HCT116 (cell line): ENCODE measurements at regions not wholly inside any gene's neighbourhood (a gene's known extent, or its start where the extent isn't known, plus 50 kb on each side); places are given as distances from the start of the nearest gene placed in this dataset.

ENCODE experiments used
- ATAC-seq: fragments of 200-7000 bp; cut with Tn5 transposase; 2 replicates; pipeline ENCODE4 v1.9.1; 2020; ENCODE audit warnings: mild to moderate bottlenecking, moderate library complexity
- BruUV-seq: library from RNA; stranded (reverse); fragments of 400-500 nt; replicated peaks from 2 replicates; lab custom pipeline; 2021; lab: Mats Ljungman, UMichigan
- CTCF ChIA-PET: fragments of 300-600 bp; sonication (Branson Sonifier 250); formaldehyde crosslinking; loops from one replicate; lab custom pipeline; 2021; ENCODE audit warnings: antibody characterized with exemption; lab: Charles Lee
- POLR2A ChIA-PET: fragments of 300-600, 350-600 bp; sonication (Branson Sonifier 250); formaldehyde crosslinking; loops from one replicate; lab custom pipeline; 2021; ENCODE audit warnings: antibody characterized with exemption; lab: Charles Lee
- RAD21 ChIA-PET, 2 experiments: fragments of 300-600 bp; sonication (Branson Sonifier 250); formaldehyde crosslinking; loops; one replicate each; lab custom pipeline; 2023; ENCODE audit warnings: low total read pairs in 2 of 2; ENCODE audit not compliant: uncharacterized antibody in 2 of 2, unreplicated experiment in 2 of 2, low non-redundant PET in 1 of 2; lab: Charles Lee
- DNase-seq: peaks from one replicate; pipeline ENCODE4 v3.0.0-alpha.2; 2010; ENCODE audit warnings: low read depth, low spot score
- H2AFZ ChIP-seq: fragments of 200-600 bp; shearing (Covaris generic), sonication (generic); 2 replicates; pipeline ENCODE4 v1.6.1; 2017; ENCODE audit warnings: low read depth, mixed run types, mixed read lengths, antibody characterized with exemption, low read length; ENCODE audit not compliant: poor library complexity, severe bottlenecking
- H3K27ac ChIP-seq: 2 replicates; pipeline ENCODE4 v1.5.1; 2012; ENCODE audit warnings: low read depth, low read length
- H3K27me3 ChIP-seq: fragments of 200-600 bp; sonication (generic); 2 replicates; pipeline ENCODE4 v1.6.1; 2016; ENCODE audit warnings: mixed run types, low read length, mixed read lengths; ENCODE audit not compliant: insufficient read depth
- H3K36me3 ChIP-seq, 2 experiments: fragments of 200-500 bp in 1 of 2; fragments of 200-600 bp in 1 of 2; sonication (Bioruptor generic) in 1 of 2; sonication (generic) in 1 of 2; 2 replicates each; pipeline versions ENCODE4 v1.5.1 to v1.6.1; 2014 to 2016; ENCODE audit warnings: low read length in 2 of 2, inconsistent platforms in 1 of 2, mixed read lengths in 1 of 2, mixed run types in 1 of 2; ENCODE audit not compliant: insufficient read depth in 2 of 2, control insufficient read depth in 1 of 2
- H3K4me1 ChIP-seq, 2 experiments: fragments of 200-600 bp in 1 of 2; sonication (generic) in 1 of 2; 2 replicates each; pipeline versions ENCODE4 v1.5.1 to v1.6.1; 2012 to 2017; ENCODE audit warnings: low read length in 2 of 2, inconsistent platforms in 1 of 2, mild to moderate bottlenecking in 1 of 2, mixed read lengths in 1 of 2, mixed run types in 1 of 2, moderate library complexity in 1 of 2; ENCODE audit not compliant: insufficient read depth in 2 of 2, control insufficient read depth in 1 of 2
- H3K4me2 ChIP-seq: fragments of 200-600 bp; sonication (generic); 2 replicates; pipeline ENCODE4 v1.6.1; 2017; ENCODE audit warnings: mixed run types, low read length, mixed read lengths
- H3K4me3 ChIP-seq, 2 experiments: fragments of 200-600 bp in 1 of 2; sonication (generic) in 1 of 2; replicated peaks in 1 of 2; 2 replicates each; pipeline ENCODE4 v1.5.1; 2011 to 2016; ENCODE audit warnings: low read length in 2 of 2, control low read depth in 1 of 2, low read depth in 1 of 2, mild to moderate bottlenecking in 1 of 2, mixed read lengths in 1 of 2, mixed run types in 1 of 2
- H3K79me2 ChIP-seq: fragments of 200-600 bp; sonication (generic); 2 replicates; pipeline ENCODE4 v1.6.1; 2017; ENCODE audit warnings: mild to moderate bottlenecking, mixed run types, low read length, moderate library complexity, mixed read lengths; ENCODE audit not compliant: insufficient read depth
- H3K9ac ChIP-seq: fragments of 200-600 bp; sonication (generic); 2 replicates; pipeline ENCODE4 v1.6.1; 2016; ENCODE audit warnings: low read length, mixed read lengths
- H3K9me2 ChIP-seq: fragments of 200-600 bp; sonication (generic), shearing (Covaris generic); 2 replicates; pipeline ENCODE4 v1.6.1; 2017; ENCODE audit warnings: mixed run types, mild to moderate bottlenecking, moderate library complexity; ENCODE audit not compliant: insufficient read depth
- H3K9me3 ChIP-seq, 2 experiments: fragments of 200-500 bp in 1 of 2; fragments of 200-600 bp in 1 of 2; sonication (Bioruptor generic) in 1 of 2; sonication (generic) in 1 of 2; 2 replicates each; pipeline ENCODE4 v1.6.1; 2014 to 2017; ENCODE audit warnings: low read length in 2 of 2, mixed read lengths in 2 of 2, inconsistent platforms in 1 of 2, low read depth in 1 of 2, mild to moderate bottlenecking in 1 of 2, mixed run types in 1 of 2, moderate library complexity in 1 of 2; ENCODE audit not compliant: control insufficient read depth in 1 of 2, insufficient read depth in 1 of 2
- H4K20me1 ChIP-seq: fragments of 200-600 bp; sonication (generic), shearing (Covaris generic); 2 replicates; pipeline ENCODE4 v1.6.1; 2017; ENCODE audit warnings: mixed run types, mild to moderate bottlenecking, moderate library complexity; ENCODE audit not compliant: insufficient read depth
- ATF3 ChIP-seq: IDR thresholded peaks from 2 replicates; pipeline ENCODE4 v1.6.1; 2012
- CBX3 ChIP-seq: IDR thresholded peaks from 2 replicates; pipeline ENCODE4 v1.6.1; 2012; ENCODE audit warnings: low read depth
- CEBPB ChIP-seq: IDR thresholded peaks from 2 replicates; pipeline ENCODE4 v1.6.1; 2012; ENCODE audit warnings: low read depth
- CTCF ChIP-seq, 3 experiments: fragments of 200-600 bp in 1 of 3; sonication (generic) in 1 of 3; IDR thresholded peaks in 2 of 3; conservative IDR thresholded peaks in 1 of 3; 2 replicates each; pipeline ENCODE4 v1.5.1; 2012 to 2017; ENCODE audit warnings: low read depth in 2 of 3, low read length in 2 of 3, antibody characterized with exemption in 1 of 3, borderline replicate concordance in 1 of 3, control low read depth in 1 of 3, mild to moderate bottlenecking in 1 of 3, mixed read lengths in 1 of 3, mixed run types in 1 of 3, moderate library complexity in 1 of 3; ENCODE audit not compliant: insufficient read depth in 1 of 3
- ELF1 ChIP-seq: IDR thresholded peaks from 2 replicates; pipeline ENCODE4 v1.6.1; 2012; ENCODE audit warnings: low read depth, borderline replicate concordance
- EZH2 ChIP-seq: fragments of 200-600 bp; sonication (generic); IDR thresholded peaks from 2 replicates; pipeline ENCODE4 v1.6.1; 2017; ENCODE audit warnings: antibody characterized with exemption, mixed run types
- EZH2phosphoT487 ChIP-seq: fragments of 200-600 bp; IDR thresholded peaks from 2 replicates; pipeline ENCODE4 v1.6.1; 2018; ENCODE audit warnings: antibody characterized with exemption, borderline replicate concordance
- FOSL1 ChIP-seq: IDR thresholded peaks from 2 replicates; pipeline ENCODE4 v1.6.1; 2012; ENCODE audit warnings: low read depth
- JUND ChIP-seq: IDR thresholded peaks from 2 replicates; pipeline ENCODE4 v1.6.1; 2012
- POLR2A ChIP-seq: IDR thresholded peaks from 2 replicates; pipeline ENCODE4 v1.7.0; 2011; ENCODE audit warnings: borderline replicate concordance; ENCODE audit not compliant: insufficient read depth, insufficient read length; ENCODE audit errors: extremely low read depth
- POLR2AphosphoS5 ChIP-seq: IDR thresholded peaks from 2 replicates; pipeline ENCODE4 v1.6.1; 2011; ENCODE audit warnings: mild to moderate bottlenecking, low read depth, low read length, moderate library complexity
- REST ChIP-seq: IDR thresholded peaks from 2 replicates; pipeline ENCODE4 v1.6.1; 2012; ENCODE audit warnings: low read depth
- SP1 ChIP-seq: IDR thresholded peaks from 2 replicates; pipeline ENCODE4 v1.6.1; 2012; ENCODE audit warnings: low read depth
- TCF7L2 ChIP-seq: IDR thresholded peaks from 2 replicates; pipeline ENCODE4 v1.7.0; 2011; ENCODE audit warnings: borderline replicate concordance, inconsistent platforms; ENCODE audit not compliant: insufficient read depth, insufficient read length; ENCODE audit errors: extremely low read depth
- YY1 ChIP-seq: IDR thresholded peaks from 2 replicates; pipeline ENCODE4 v1.6.1; 2011; ENCODE audit warnings: low read length, low read depth, moderate library complexity, mild to moderate bottlenecking; ENCODE audit not compliant: insufficient replicate concordance; ENCODE audit errors: extremely low read depth
- ZFX ChIP-seq: fragments of 450-650 bp; IDR thresholded peaks from 2 replicates; pipeline ENCODE4 v1.6.1; 2017
- ZNF274 ChIP-seq: fragments of 200-500 bp; sonication (Bioruptor generic); IDR thresholded peaks from 2 replicates; pipeline ENCODE4 v1.6.1; 2014; ENCODE audit warnings: mild to moderate bottlenecking, low read depth, low read length, inconsistent platforms
- intact Hi-C: fragments of 100-400 bp; cut with micrococcal nuclease; formaldehyde crosslinking; loops from 2 replicates; pipeline ENCODE4 v1.10.0; 2022

GRCh38 chrX:150118476-150118875, 180.2 kb upstream of the EOLA2 start:
- ATAC-seq, result no peak
- Histone ChIP-seq H3K27me3 (no peaks in the 10 kb centered on the region), H3K4me1 (no peaks in the 10 kb centered on the region), H3K79me2 (no peaks in the 10 kb centered on the region), H3K9me3 (no peaks in the 10 kb centered on the region), H3K9me2 (no peaks in the 10 kb centered on the region), H4K20me1 (no peaks in the 10 kb centered on the region), H3K4me3 (no peak overlapping the region), H3K4me2 (no peak overlapping the region), H3K36me3 (no peaks in the 10 kb centered on the region), H3K27ac (no peak overlapping the region)
- no peak for DNase-seq
- CTCF ChIA-PET, result no interaction called here
- BruUV-seq, result no TSS peak
- RAD21 ChIA-PET, result no interaction called here
- intact Hi-C loops, result no loop called here
- POLR2A ChIA-PET, result no interaction called here
- TF ChIP-seq JUND (no peak), ELF1 (no peak), REST (no peak), POLR2AphosphoS5 (no peak), FOSL1 (no peak), ZFX (no peak), ATF3 (no peak), ZNF274 (no peak), CTCF (IDR thresholded peaks at IDR 0.05 in 2 of 3, conservative IDR thresholded peaks at IDR 0.05 in 1 of 3; ENCODE audit: borderline replicate concordance in 1 of 3, insufficient read depth in 1 of 3, low read depth in 2 of 3, low read length in 2 of 3) (no peak), EZH2phosphoT487 (no peak), CBX3 (no peak), TCF7L2 (no peak), SP1 (no peak), CEBPB (no peak), EZH2 (no peak), YY1 (no peak), POLR2A (no peak)
- TF ChIP-seq, all 23 proteins: peak for 0
- Histone ChIP-seq H2AFZ (no peak overlapping the region), H3K9ac (no peak overlapping the region)
